ENCODE measurements at regions not wholly inside any gene's neighbourhood (a gene's known extent, or its start where the extent isn't known, plus 50 kb on each side); places are given as distances from the start of the nearest gene placed in this dataset.
"Not testable (repeated sequence)": the region's sequence is repeated elsewhere in the genome, so short reads cannot be mapped to it uniquely, and the experiment has no call there.

DNA sequence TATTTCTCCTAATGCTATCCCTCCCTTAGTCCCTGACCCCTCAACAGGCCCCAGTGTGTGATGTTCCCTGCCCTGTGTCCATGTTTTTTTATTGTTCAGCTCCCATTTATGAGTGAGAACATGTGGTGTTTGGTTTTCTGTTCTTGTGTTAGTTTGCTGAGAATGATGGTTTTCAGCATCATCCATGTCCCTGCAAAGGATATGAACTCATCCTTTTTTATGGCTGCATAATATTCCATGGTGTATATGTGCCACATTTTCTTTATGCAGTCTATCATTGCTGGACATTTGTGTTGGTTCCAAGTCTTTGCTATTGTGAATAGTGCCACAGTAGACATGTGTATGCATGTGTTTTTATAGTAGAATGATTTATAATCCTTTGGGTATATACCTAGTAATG is 79.5 kb upstream of the PRL start:
- not testable (repeated sequence) for H3K4me3 Mint-ChIP-seq; H3K56ac ChIP-seq (ENCODE audit: insufficient read length, low read depth, low read length); H3K9me3 Mint-ChIP-seq; H3K18ac ChIP-seq (ENCODE audit: insufficient read length, low read depth, low read length); H2BK120ac ChIP-seq (ENCODE audit: low read depth, low read length, poor library complexity, severe bottlenecking); H3K9me3 ChIP-seq (ENCODE audit: control insufficient read depth, low read depth, low read length); H3K23ac ChIP-seq (ENCODE audit: insufficient read length, low read depth, low read length); H4K8ac ChIP-seq (replicated peaks; ENCODE audit: insufficient read length, low read depth, low read length); H3K4me1 ChIP-seq (ENCODE audit: insufficient read depth, low read length); H3K27ac Mint-ChIP-seq; H2AFZ ChIP-seq (ENCODE audit: low read length); H2AK5ac ChIP-seq (ENCODE audit: insufficient read length, low read length); H4K91ac ChIP-seq (ENCODE audit: insufficient read length, low read depth, low read length); H3K4me1 Mint-ChIP-seq; H3T11ph ChIP-seq (ENCODE audit: low read length); H3K79me1 ChIP-seq (ENCODE audit: insufficient read depth, low read depth, low read length, poor library complexity, severe bottlenecking); H2BK5ac ChIP-seq (ENCODE audit: insufficient read length, low read length); H2BK12ac ChIP-seq (ENCODE audit: insufficient read length, low read depth, low read length); H4K20me1 ChIP-seq (ENCODE audit: control insufficient read depth, insufficient read depth, insufficient read length); H3K27me3 Mint-ChIP-seq (ENCODE audit: low read depth); H3K27me3 ChIP-seq (ENCODE audit: insufficient read depth, low read length); H4K5ac ChIP-seq (ENCODE audit: insufficient read length, low read depth, low read length); H3K79me2 ChIP-seq (ENCODE audit: insufficient read depth, low read length); DNase-seq; H2BK20ac ChIP-seq (ENCODE audit: low read depth, low read length, poor library complexity, severe bottlenecking); H3K4me2 ChIP-seq (ENCODE audit: insufficient read depth, insufficient read length, low read length); H3K27ac ChIP-seq (ENCODE audit: insufficient read length, low read depth, low read length); H2BK15ac ChIP-seq (ENCODE audit: low read depth, low read length); H3K4ac ChIP-seq (ENCODE audit: low read depth, low read length); H3K14ac ChIP-seq (ENCODE audit: insufficient read depth, low read length); H3K9ac ChIP-seq (ENCODE audit: extremely low read depth, insufficient read length, low read length); H3K23me2 ChIP-seq (ENCODE audit: insufficient read length, low read depth, low read length, poor library complexity, severe bottlenecking)
- H3K36me3 Mint-ChIP-seq (ENCODE audit: insufficient read depth in 1 of 3, low read depth in 3 of 3): peaks cover 4 to 12% (median 5%) of the 10 kb centered on the region in 3 experiments; a peak in 3 of 7 replicates

DNA sequence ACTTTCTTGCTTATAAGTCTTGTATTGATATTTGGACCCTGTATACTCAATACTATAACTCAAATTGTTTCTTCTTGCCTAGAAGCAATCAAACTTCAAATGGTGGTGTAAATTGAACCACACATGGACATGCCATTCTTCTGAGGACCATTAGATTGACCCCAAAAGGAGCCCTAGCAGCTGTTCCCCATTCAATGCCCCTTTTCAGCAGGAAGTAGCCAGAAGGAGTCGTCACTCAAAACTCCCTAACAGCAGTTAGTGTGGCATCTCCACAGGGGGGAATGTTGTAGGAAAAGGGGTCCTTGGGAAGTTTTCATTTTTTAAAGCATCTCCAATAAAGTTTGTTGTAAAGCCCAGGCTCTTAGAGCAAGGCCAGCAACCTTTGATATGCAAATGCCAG is 81.7 kb upstream of the PRL start:
- H3K36me3 Mint-ChIP-seq (ENCODE audit: insufficient read depth in 1 of 3, low read depth in 3 of 3): peaks cover 4 to 12% (median 5%) of the 10 kb centered on the region in 3 experiments; a peak in 3 of 7 replicates
- not testable (repeated sequence) for H3K27ac Mint-ChIP-seq; H3K27ac ChIP-seq (ENCODE audit: insufficient read length, low read depth, low read length); H2BK20ac ChIP-seq (ENCODE audit: low read depth, low read length, poor library complexity, severe bottlenecking); H3K4me1 Mint-ChIP-seq; H3K27me3 Mint-ChIP-seq (ENCODE audit: low read depth); H3K4me1 ChIP-seq (ENCODE audit: insufficient read depth, low read length); H4K91ac ChIP-seq (ENCODE audit: insufficient read length, low read depth, low read length); H2BK15ac ChIP-seq (ENCODE audit: low read depth, low read length); H3K4me2 ChIP-seq (ENCODE audit: insufficient read depth, insufficient read length, low read length); H3K9me3 Mint-ChIP-seq; H3K56ac ChIP-seq (ENCODE audit: insufficient read length, low read depth, low read length); H3K4me3 Mint-ChIP-seq; H3K14ac ChIP-seq (ENCODE audit: insufficient read depth, low read length); DNase-seq; H3K9me3 ChIP-seq (ENCODE audit: control insufficient read depth, low read depth, low read length); H3K4ac ChIP-seq (ENCODE audit: low read depth, low read length); H3K79me1 ChIP-seq (ENCODE audit: insufficient read depth, low read depth, low read length, poor library complexity, severe bottlenecking); H2AK5ac ChIP-seq (ENCODE audit: insufficient read length, low read length); H4K8ac ChIP-seq (replicated peaks; ENCODE audit: insufficient read length, low read depth, low read length); H2BK12ac ChIP-seq (ENCODE audit: insufficient read length, low read depth, low read length); H2BK120ac ChIP-seq (ENCODE audit: low read depth, low read length, poor library complexity, severe bottlenecking); H3K9ac ChIP-seq (ENCODE audit: extremely low read depth, insufficient read length, low read length); H4K5ac ChIP-seq (ENCODE audit: insufficient read length, low read depth, low read length); H4K20me1 ChIP-seq (ENCODE audit: control insufficient read depth, insufficient read depth, insufficient read length); H3T11ph ChIP-seq (ENCODE audit: low read length); H3K18ac ChIP-seq (ENCODE audit: insufficient read length, low read depth, low read length); H3K23ac ChIP-seq (ENCODE audit: insufficient read length, low read depth, low read length); H3K79me2 ChIP-seq (ENCODE audit: insufficient read depth, low read length); H3K23me2 ChIP-seq (ENCODE audit: insufficient read length, low read depth, low read length, poor library complexity, severe bottlenecking); H2BK5ac ChIP-seq (ENCODE audit: insufficient read length, low read length); H3K27me3 ChIP-seq (ENCODE audit: insufficient read depth, low read length); H2AFZ ChIP-seq (ENCODE audit: low read length)
- no CpG with 5 or more reads among the region's 1 CpG for WGBS (ENCODE audit: extremely low coverage, insufficient read length, low lambda C conversion rate)
